ENCODE measurements at regions not wholly inside any gene's neighbourhood (a gene's known extent, or its start where the extent isn't known, plus 50 kb on each side); places are given as distances from the start of the nearest gene placed in this dataset.

DNA sequence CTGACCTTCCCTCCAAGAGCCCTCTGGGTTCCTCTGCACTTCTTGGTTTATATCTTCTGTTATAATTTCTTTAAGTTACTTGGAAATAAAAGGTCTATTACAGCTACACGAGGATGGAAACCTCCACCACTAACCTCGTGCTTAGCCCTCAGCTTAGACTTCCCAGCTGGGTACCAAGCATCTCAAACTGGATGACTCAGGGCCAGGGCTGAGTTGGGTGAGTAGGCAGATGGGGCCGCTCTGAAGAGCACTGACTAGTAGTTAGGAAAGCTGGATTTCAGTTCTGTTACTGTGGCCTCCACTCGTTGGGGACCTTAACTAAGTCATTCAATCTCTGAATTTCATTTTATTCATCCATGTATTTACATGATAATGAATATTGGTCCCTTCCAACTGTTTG, 1036.6 kb downstream of the IGSF11 start:
- Histone ChIP-seq H3K9me3 (no peaks in the 10 kb centered on the region), H3K36me3 (no peaks in the 10 kb centered on the region), H3K27me3 (replicated peaks in 1 of 7) (peaks cover 0 to 37% (median 5%) of the 10 kb centered on the region in 7 donors), H3K4me3 (no peak overlapping the region), H3K4me1 (peaks cover 0 to 21% (median 7%) of the 10 kb centered on the region in 6 donors), H3K27ac (no peak overlapping the region)
- TF ChIP-seq, protein P1, sequence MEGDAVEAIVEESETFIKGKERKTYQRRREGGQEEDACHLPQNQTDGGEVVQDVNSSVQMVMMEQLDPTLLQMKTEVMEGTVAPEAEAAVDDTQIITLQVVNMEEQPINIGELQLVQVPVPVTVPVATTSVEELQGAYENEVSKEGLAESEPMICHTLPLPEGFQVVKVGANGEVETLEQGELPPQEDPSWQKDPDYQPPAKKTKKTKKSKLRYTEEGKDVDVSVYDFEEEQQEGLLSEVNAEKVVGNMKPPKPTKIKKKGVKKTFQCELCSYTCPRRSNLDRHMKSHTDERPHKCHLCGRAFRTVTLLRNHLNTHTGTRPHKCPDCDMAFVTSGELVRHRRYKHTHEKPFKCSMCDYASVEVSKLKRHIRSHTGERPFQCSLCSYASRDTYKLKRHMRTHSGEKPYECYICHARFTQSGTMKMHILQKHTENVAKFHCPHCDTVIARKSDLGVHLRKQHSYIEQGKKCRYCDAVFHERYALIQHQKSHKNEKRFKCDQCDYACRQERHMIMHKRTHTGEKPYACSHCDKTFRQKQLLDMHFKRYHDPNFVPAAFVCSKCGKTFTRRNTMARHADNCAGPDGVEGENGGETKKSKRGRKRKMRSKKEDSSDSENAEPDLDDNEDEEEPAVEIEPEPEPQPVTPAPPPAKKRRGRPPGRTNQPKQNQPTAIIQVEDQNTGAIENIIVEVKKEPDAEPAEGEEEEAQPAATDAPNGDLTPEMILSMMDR (IDR thresholded peaks at IDR 0.05 in 8 of 11, conservative IDR thresholded peaks at IDR 0.05 in 3 of 11), result no peak
- TF ChIP-seq POLR2A (IDR thresholded peaks at IDR 0.05) (no peak), POLR2AphosphoS5 (IDR thresholded peaks at IDR 0.05) (no peak)
- intact Hi-C loops (cut with DNase I; ENCODE audit: low total_unique reads), result loop anchor here (5.0 kb wide), 1 partner anchor 1226 kb away; no protein-coding TSS in a partner anchor
- DNase-seq, result no peak
- 45 to 63% (median 52%) methylated on average over 4 of the region's 4 CpGs for whole genome bisulfite sequencing, 5 donors

DNA sequence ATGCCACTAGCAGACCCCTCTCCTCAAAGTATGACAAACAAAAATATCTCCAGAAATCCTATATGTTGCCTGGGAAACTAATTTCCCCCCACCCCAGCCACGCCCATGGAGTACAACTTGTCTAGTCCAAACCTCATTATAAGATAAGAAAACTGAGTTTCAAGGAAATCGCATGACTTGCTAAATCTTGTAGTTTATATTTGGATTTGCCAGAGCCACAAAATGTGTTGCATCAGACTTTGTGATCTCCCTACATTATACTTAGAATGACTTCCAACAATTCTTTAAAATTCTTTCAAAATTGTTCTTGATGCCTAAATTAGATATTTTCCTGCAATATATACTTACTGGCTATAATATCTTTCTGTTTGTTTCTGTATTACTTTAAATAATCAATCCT, 1034.4 kb downstream of the IGSF11 start:
- intact Hi-C loops (cut with DNase I; ENCODE audit: low total_unique reads), result no loop called here
- Histone ChIP-seq H3K4me1 (peaks cover 0 to 21% (median 7%) of the 10 kb centered on the region in 6 donors), H3K27ac (no peak overlapping the region), H3K4me3 (no peak overlapping the region), H3K27me3 (replicated peaks in 1 of 7) (peaks cover 0 to 32% (median 5%) of the 10 kb centered on the region in 7 donors), H3K36me3 (no peaks in the 10 kb centered on the region), H3K9me3 (no peaks in the 10 kb centered on the region)
- whole genome bisulfite sequencing, 5 donors, result 66 to 83% (median 79%) methylated on average over 2 of the region's 2 CpGs
- no peak for TF ChIP-seq POLR2AphosphoS5 (IDR thresholded peaks at IDR 0.05)
- TF ChIP-seq, protein P1 (IDR thresholded peaks at IDR 0.05 in 8 of 11, conservative IDR thresholded peaks at IDR 0.05 in 3 of 11), result no peak
- no peak for TF ChIP-seq POLR2A (IDR thresholded peaks at IDR 0.05)
- DNase-seq, result no peak

DNA sequence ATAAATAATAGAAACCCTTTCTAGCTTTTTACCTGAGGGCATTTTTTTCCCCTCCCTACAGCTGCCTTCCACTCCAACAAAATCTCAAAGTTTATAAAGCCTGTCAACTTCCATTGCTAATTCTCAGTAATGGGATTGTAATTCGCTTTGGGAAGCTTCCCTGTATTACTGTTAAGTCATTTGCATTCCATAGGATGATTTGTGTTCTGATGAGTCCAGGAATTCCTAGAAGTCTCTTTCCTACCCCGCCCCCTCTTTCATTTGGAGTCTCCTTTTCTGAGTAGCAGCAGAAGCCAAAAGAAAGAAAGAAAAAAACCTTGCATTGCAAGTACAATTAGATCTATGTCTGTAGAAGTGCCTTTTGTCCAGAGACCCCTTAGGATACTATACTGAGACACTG, 1033.3 kb downstream of the IGSF11 start:
- Histone ChIP-seq H3K27ac (no peak overlapping the region), H3K27me3 (replicated peaks in 1 of 7) (peaks cover 0 to 20% (median 5%) of the 10 kb centered on the region in 7 donors), H3K4me1 (peaks cover 0 to 15% (median 7%) of the 10 kb centered on the region in 6 donors), H3K36me3 (no peaks in the 10 kb centered on the region), H3K4me3 (no peak overlapping the region), H3K9me3 (peaks cover 0 to 8% (median 0%) of the 10 kb centered on the region in 8 donors)
- TF ChIP-seq, protein P1 (IDR thresholded peaks at IDR 0.05 in 8 of 11, conservative IDR thresholded peaks at IDR 0.05 in 3 of 11), result no peak
- TF ChIP-seq POLR2A (IDR thresholded peaks at IDR 0.05) (no peak), POLR2AphosphoS5 (IDR thresholded peaks at IDR 0.05) (no peak)
- intact Hi-C loops (cut with DNase I; ENCODE audit: low total_unique reads), result no loop called here
- WGBS, 5 donors, result 28 to 35% (median 31%) methylated on average over 2 of the region's 2 CpGs
- DNase-seq, result no peak

DNA sequence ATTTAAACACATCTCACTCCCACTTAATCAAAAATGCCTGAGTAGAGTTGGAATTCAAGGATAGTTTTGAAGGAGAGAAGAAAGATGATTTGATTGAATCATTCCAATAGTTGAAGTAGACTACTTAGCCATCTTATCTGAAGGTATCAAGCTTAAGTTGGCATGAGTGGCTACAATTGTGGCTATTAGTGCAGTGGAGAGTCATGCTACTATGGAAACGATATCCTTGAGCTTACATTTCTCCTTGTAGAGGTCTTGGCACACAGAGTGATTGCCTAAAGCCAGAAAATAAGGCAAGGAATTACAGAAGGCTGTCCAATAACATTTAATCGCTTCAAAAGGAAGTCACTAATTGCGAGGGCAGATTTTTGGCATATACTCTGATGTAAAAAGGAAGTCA, 1022.7 kb downstream of the IGSF11 start:
- DNase-seq, result no peak
- no peak overlapping the region for H3K4me3 ChIP-seq
- intact Hi-C loops (cut with DNase I; ENCODE audit: low total_unique reads), result no loop called here
- H3K36me3 ChIP-seq, result no peaks in the 10 kb centered on the region
- peaks cover 0 to 4% (median under 1%) of the 10 kb centered on the region in 8 donors for H3K9me3 ChIP-seq
- TF ChIP-seq POLR2AphosphoS5 (IDR thresholded peaks at IDR 0.05) (no peak), POLR2A (IDR thresholded peaks at IDR 0.05) (no peak)
- TF ChIP-seq, protein P1 (IDR thresholded peaks at IDR 0.05 in 8 of 11, conservative IDR thresholded peaks at IDR 0.05 in 3 of 11), result no peak
- H3K27me3 ChIP-seq (replicated peaks in 1 of 7), result no peaks in the 10 kb centered on the region
- H3K27ac ChIP-seq, result no peak overlapping the region
- WGBS, 5 donors, result 37 to 61% (median 43%) methylated on average over 3 of the region's 3 CpGs
- no peaks in the 10 kb centered on the region for H3K4me1 ChIP-seq

Data from spleen (tissue), 11 donors.